GM12865 (cell line): ENCODE measurements at regions not wholly inside any gene's neighbourhood (a gene's known extent, or its start where the extent isn't known, plus 50 kb on each side); places are given as distances from the start of the nearest gene placed in this dataset.
"Not testable (repeated sequence)": the region's sequence is repeated elsewhere in the genome, so short reads cannot be mapped to it uniquely, and the experiment has no call there.

Experiments
- DNase-seq: peaks from one replicate; pipeline ENCODE4 v3.0.0; 2010; ENCODE audit warnings: low read depth
- H3K4me3 ChIP-seq: 2 replicates; pipeline ENCODE4 v1.5.1; 2011; ENCODE audit warnings: mild to moderate bottlenecking, low read depth, low read length, control low read depth
- CTCF ChIP-seq: IDR thresholded peaks from 2 replicates; pipeline ENCODE4 v1.5.1; 2011; ENCODE audit warnings: low read length, control low read depth, low read depth, inconsistent platforms; ENCODE audit not compliant: insufficient read depth; ENCODE audit errors: missing control alignments

GRCh38 chr11:134981835-134982234, 569.8 kb upstream of the B3GAT1 start:
- TF ChIP-seq CTCF, result no peak
- no peak overlapping the region for H3K4me3 ChIP-seq
- DNase-seq, result no peak

- DNase-seq, result no peak
- no peak overlapping the region for H3K4me3 ChIP-seq
- no peak for TF ChIP-seq CTCF
These were observed 569.0 kb upstream of the B3GAT1 start for GRCh38 chr11:134980819-134981710.

GRCh38 chr11:134979089-134979457, 567.0 kb upstream of the B3GAT1 start:
- not testable (repeated sequence) for DNase-seq, H3K4me3 ChIP-seq

GRCh38 chr11:134978388-134979088, 566.5 kb upstream of the B3GAT1 start:
- TF ChIP-seq CTCF, result no peak
- no peak overlapping the region for H3K4me3 ChIP-seq
- DNase-seq, result no peak

- no peak overlapping the region for H3K4me3 ChIP-seq
- DNase-seq, result no peak
- TF ChIP-seq CTCF, result no peak
These were observed 564.5 kb upstream of the B3GAT1 start for GRCh38 chr11:134976551-134976950.

GRCh38 chr11:134975866-134976376, 563.9 kb upstream of the B3GAT1 start:
- H3K4me3 ChIP-seq, result no peak overlapping the region
- no peak for TF ChIP-seq CTCF
- no peak for DNase-seq

- no peak for TF ChIP-seq CTCF
- DNase-seq, result no peak
- H3K4me3 ChIP-seq, result no peak overlapping the region
These were observed 561.8 kb upstream of the B3GAT1 start for GRCh38 chr11:134973801-134974200.
